Trophoblast cell (in vitro differentiated cells and primary cell): ENCODE measurements at regions not wholly inside any gene's neighbourhood (a gene's known extent, or its start where the extent isn't known, plus 50 kb on each side); places are given as distances from the start of the nearest gene placed in this dataset.

Source experiments
- DNase-seq, 2 donors: peaks; one replicate each; pipeline ENCODE4 v3.0.0-alpha.2; 2016
- H2AFZ ChIP-seq: 2 replicates; pipeline ENCODE4 v1.6.1; 2013; ENCODE audit warnings: low read length, moderate library complexity, mild to moderate bottlenecking; ENCODE audit not compliant: insufficient read depth, poor library complexity
- H2AK5ac ChIP-seq: 2 replicates; pipeline ENCODE4 v1.6.1; 2013; ENCODE audit warnings: mild to moderate bottlenecking, low read length
- H2BK120ac ChIP-seq: 2 replicates; pipeline ENCODE4 v1.6.1; 2013; ENCODE audit warnings: low read length, mild to moderate bottlenecking, moderate library complexity; ENCODE audit not compliant: insufficient read depth, poor library complexity
- H2BK12ac ChIP-seq: 2 replicates; pipeline ENCODE4 v1.6.1; 2013; ENCODE audit warnings: mild to moderate bottlenecking, low read length, moderate library complexity
- H2BK5ac ChIP-seq: 2 replicates; pipeline ENCODE4 v1.6.1; 2013; ENCODE audit warnings: low read length, low read depth, moderate library complexity, mild to moderate bottlenecking; ENCODE audit not compliant: poor library complexity
- H3K14ac ChIP-seq: 2 replicates; pipeline ENCODE4 v1.6.1; 2013; ENCODE audit warnings: mild to moderate bottlenecking, low read length
- H3K18ac ChIP-seq: 2 replicates; pipeline ENCODE4 v1.6.1; 2013; ENCODE audit warnings: mild to moderate bottlenecking, low read length
- H3K23ac ChIP-seq: 2 replicates; pipeline ENCODE4 v1.6.1; 2013; ENCODE audit warnings: low read length
- H3K27ac ChIP-seq: 2 replicates; pipeline ENCODE4 v1.5.1; 2013; ENCODE audit warnings: low read depth, mild to moderate bottlenecking, inconsistent platforms, low read length, moderate library complexity
- H3K27me3 ChIP-seq: 2 replicates; pipeline ENCODE4 v1.6.1; 2013; ENCODE audit warnings: inconsistent platforms, mild to moderate bottlenecking, low read length, moderate library complexity; ENCODE audit not compliant: insufficient read depth
- H3K36me3 ChIP-seq, 2 experiments: 1 replicate in 1 of 2; 2 replicates in 1 of 2; pipeline ENCODE4 v1.6.1; 2013; ENCODE audit warnings: low read length in 2 of 2, mild to moderate bottlenecking in 2 of 2, moderate library complexity in 1 of 2; ENCODE audit not compliant: insufficient read depth in 2 of 2, control insufficient read depth in 1 of 2
- H3K4ac ChIP-seq: 2 replicates; pipeline ENCODE4 v1.6.1; 2013; ENCODE audit warnings: low read depth, mild to moderate bottlenecking, low read length, moderate library complexity
- H3K4me1 ChIP-seq, 2 experiments: 1 replicate in 1 of 2; 2 replicates in 1 of 2; pipeline ENCODE4 v1.6.1; 2013; ENCODE audit warnings: low read length in 2 of 2, mild to moderate bottlenecking in 2 of 2, moderate library complexity in 1 of 2; ENCODE audit not compliant: insufficient read depth in 2 of 2, control insufficient read depth in 1 of 2
- H3K4me2 ChIP-seq: 2 replicates; pipeline ENCODE4 v1.6.1; 2013; ENCODE audit warnings: inconsistent platforms, mild to moderate bottlenecking, low read length, moderate library complexity
- H3K4me3 ChIP-seq: 2 replicates; pipeline ENCODE4 v1.5.1; 2013; ENCODE audit warnings: mild to moderate bottlenecking, low read depth, low read length, inconsistent platforms
- H3K79me1 ChIP-seq: one replicate; pipeline ENCODE4 v1.6.1; 2013; ENCODE audit warnings: low read length
- H3K79me2 ChIP-seq: 2 replicates; pipeline ENCODE4 v1.6.1; 2013; ENCODE audit warnings: low read length, mild to moderate bottlenecking; ENCODE audit not compliant: control insufficient read depth, insufficient read depth, poor library complexity
- H3K9ac ChIP-seq: 2 replicates; pipeline ENCODE4 v1.6.1; 2013; ENCODE audit warnings: mild to moderate bottlenecking, low read length
- H3K9me3 ChIP-seq: 2 replicates; pipeline ENCODE4 v1.6.1; 2013; ENCODE audit warnings: low read depth, mild to moderate bottlenecking, control low read depth, inconsistent platforms, low read length; ENCODE audit not compliant: insufficient read depth
- H4K12ac ChIP-seq: 2 replicates; pipeline ENCODE4 v1.6.1; 2013; ENCODE audit warnings: low read depth, mild to moderate bottlenecking, low read length, moderate library complexity
- H4K8ac ChIP-seq: 2 replicates; pipeline ENCODE4 v1.6.1; 2013; ENCODE audit warnings: low read depth, mild to moderate bottlenecking, low read length, moderate library complexity
- H4K91ac ChIP-seq: one replicate; pipeline ENCODE4 v1.6.1; 2013; ENCODE audit warnings: low read depth, mild to moderate bottlenecking, low read length, moderate library complexity
- WGBS: extraction: QIAGEN DNeasy Blood & Tissue Kit; methylation state at CpG from one replicate; pipeline ENCODE4 v1.1.7; 2013; ENCODE audit warnings: missing lambda C conversion rate; ENCODE audit not compliant: insufficient read length, insufficient coverage; ENCODE audit errors: extremely low coverage; 5-methylcytosine and 5-hydroxymethylcytosine counted together

DNA sequence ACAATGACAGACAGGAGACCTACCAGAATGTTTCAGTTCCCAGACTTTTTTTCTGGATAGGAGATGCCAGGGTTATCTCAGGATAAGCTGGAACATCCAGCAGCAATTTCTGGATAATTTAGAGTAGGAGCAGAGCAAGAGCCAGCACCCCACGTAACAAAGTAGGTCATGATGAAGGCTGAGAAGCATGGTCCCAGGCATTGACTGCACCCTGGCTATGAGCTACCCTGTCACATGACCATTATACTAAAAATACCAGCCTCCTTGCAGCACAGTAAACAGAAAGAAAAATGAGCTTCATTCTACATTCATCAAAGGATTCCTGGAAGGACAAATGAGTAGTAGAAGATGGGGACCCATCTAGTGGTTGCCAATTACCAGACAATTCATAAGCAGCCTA lies 247.4 kb upstream of the AR start:
- Histone ChIP-seq H3K18ac (no peak overlapping the region), H3K79me1 (no peaks in the 10 kb centered on the region), H3K14ac (no peak overlapping the region), H3K27me3 (no peaks in the 10 kb centered on the region), H3K4me1 (no peaks in the 10 kb centered on the region), H3K9me3 (no peaks in the 10 kb centered on the region), H4K91ac (no peak overlapping the region), H3K4me2 (no peak overlapping the region), H2BK12ac (no peak overlapping the region), H3K9ac (no peak overlapping the region), H3K79me2 (no peaks in the 10 kb centered on the region), H2BK120ac (no peak overlapping the region), H3K4ac (no peak overlapping the region), H3K4me3 (no peak overlapping the region), H4K8ac (no peak overlapping the region), H4K12ac (no peak overlapping the region), H3K36me3 (no peaks in the 10 kb centered on the region), H2AK5ac (no peak overlapping the region), H3K23ac (no peak overlapping the region), H2AFZ (no peak overlapping the region), H2BK5ac (no peak overlapping the region), H3K27ac (no peak overlapping the region)
- DNase-seq = no peak
- no CpG with 5 or more reads among the region's 1 CpG for WGBS

DNA sequence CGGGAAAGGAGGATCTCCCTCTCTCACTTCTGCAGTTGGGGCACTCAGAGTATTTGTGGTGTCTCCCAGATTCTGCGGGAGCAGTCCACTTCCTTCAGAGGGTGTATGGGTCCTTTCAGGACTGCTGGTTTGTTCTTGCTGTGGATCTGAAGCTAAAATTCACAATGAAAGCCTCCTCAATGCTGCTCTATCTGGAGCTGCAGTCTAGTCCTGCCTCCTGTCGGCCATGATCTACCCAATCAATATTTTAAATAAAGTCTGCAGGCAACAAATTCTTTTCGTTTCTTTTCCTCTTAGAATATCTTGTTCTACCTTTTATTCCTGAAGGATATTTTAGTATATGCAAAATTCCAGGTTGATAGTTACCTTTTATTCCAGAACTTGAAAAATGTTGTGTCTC lies 226.1 kb upstream of the AR start:
- Histone ChIP-seq H3K23ac (no peak overlapping the region), H3K79me2 (no peaks in the 10 kb centered on the region), H3K4me1 (no peaks in the 10 kb centered on the region), H4K12ac (peak overlapping the region; percentile 54), H3K27ac (no peak overlapping the region), H3K4me3 (no peak overlapping the region), H4K91ac (no peak overlapping the region), H2AK5ac (no peak overlapping the region), H2AFZ (no peak overlapping the region), H3K18ac (no peak overlapping the region), H3K27me3 (no peaks in the 10 kb centered on the region), H3K79me1 (no peaks in the 10 kb centered on the region), H3K4ac (no peak overlapping the region), H3K9me3 (no peaks in the 10 kb centered on the region), H3K36me3 (no peaks in the 10 kb centered on the region), H2BK120ac (no peak overlapping the region), H3K4me2 (no peak overlapping the region), H3K14ac (no peak overlapping the region), H2BK5ac (no peak overlapping the region), H3K9ac (no peak overlapping the region), H4K8ac (no peak overlapping the region), H2BK12ac (no peak overlapping the region)
- DNase-seq = no peak
- no CpG with 5 or more reads among the region's 4 CpGs for WGBS

GRCh38 chrX:67328476-67328875 lies 215.3 kb upstream of the AR start:
- H3K4me3 ChIP-seq = no peak overlapping the region
- H3K18ac ChIP-seq = no peak overlapping the region
- H3K9ac ChIP-seq = no peak overlapping the region
- no peak overlapping the region for H3K4ac ChIP-seq
- no peaks in the 10 kb centered on the region for H3K36me3 ChIP-seq
- no peak overlapping the region for H2BK5ac ChIP-seq
- H2AK5ac ChIP-seq = no peak overlapping the region
- H3K4me2 ChIP-seq = no peak overlapping the region
- H3K79me1 ChIP-seq = no peaks in the 10 kb centered on the region
- peak in 1 of 2 donors; percentile 1 for DNase-seq
- H4K8ac ChIP-seq = no peak overlapping the region
- no peak overlapping the region for H2BK12ac ChIP-seq
- WGBS = no CpG with 5 or more reads among the region's 3 CpGs
- H3K4me1 ChIP-seq = no peaks in the 10 kb centered on the region
- no peak overlapping the region for H4K91ac ChIP-seq
- no peak overlapping the region for H3K14ac ChIP-seq
- no peaks in the 10 kb centered on the region for H3K9me3 ChIP-seq
- no peak overlapping the region for H2AFZ ChIP-seq
- H3K27ac ChIP-seq = no peak overlapping the region
- H2BK120ac ChIP-seq = no peak overlapping the region
- H3K79me2 ChIP-seq = no peaks in the 10 kb centered on the region
- no peaks in the 10 kb centered on the region for H3K27me3 ChIP-seq
- no peak overlapping the region for H4K12ac ChIP-seq
- no peak overlapping the region for H3K23ac ChIP-seq

GRCh38 chrX:67334323-67334722 lies 209.5 kb upstream of the AR start:
- H2AK5ac ChIP-seq = no peak overlapping the region
- H2BK12ac ChIP-seq = no peak overlapping the region
- no peak overlapping the region for H3K27ac ChIP-seq
- no peak overlapping the region for H3K4me2 ChIP-seq
- no peak overlapping the region for H2AFZ ChIP-seq
- H4K91ac ChIP-seq = no peak overlapping the region
- H4K8ac ChIP-seq = no peak overlapping the region
- H3K18ac ChIP-seq = no peak overlapping the region
- no peak overlapping the region for H3K14ac ChIP-seq
- H3K27me3 ChIP-seq = no peaks in the 10 kb centered on the region
- no peaks in the 10 kb centered on the region for H3K4me1 ChIP-seq
- H2BK5ac ChIP-seq = no peak overlapping the region
- H3K4ac ChIP-seq = no peak overlapping the region
- no peak overlapping the region for H2BK120ac ChIP-seq
- no peak overlapping the region for H4K12ac ChIP-seq
- no peaks in the 10 kb centered on the region for H3K36me3 ChIP-seq
- no CpG with 5 or more reads among the region's 2 CpGs for WGBS
- no peaks in the 10 kb centered on the region for H3K79me2 ChIP-seq
- no peak for DNase-seq
- H3K4me3 ChIP-seq = no peak overlapping the region
- H3K23ac ChIP-seq = no peak overlapping the region
- no peaks in the 10 kb centered on the region for H3K79me1 ChIP-seq
- H3K9me3 ChIP-seq = no peaks in the 10 kb centered on the region
- no peak overlapping the region for H3K9ac ChIP-seq
